CD4-positive, alpha-beta T cell treated with Interleukin-4 for 4 hours (primary cell): ENCODE measurements at regions not wholly inside any gene's neighbourhood (a gene's known extent, or its start where the extent isn't known, plus 50 kb on each side); places are given as distances from the start of the nearest gene placed in this dataset.
"Not testable (repeated sequence)": the region's sequence is repeated elsewhere in the genome, so short reads cannot be mapped to it uniquely, and the experiment has no call there.

ENCODE experiments used
- DNase-seq: peaks from one replicate; pipeline ENCODE4 v3.0.0-alpha.2; 2020

- no peak for DNase-seq
Measured at GRCh38 chr4:141290771-141291170, 70.1 kb downstream of the ZNF330 start.

DNA sequence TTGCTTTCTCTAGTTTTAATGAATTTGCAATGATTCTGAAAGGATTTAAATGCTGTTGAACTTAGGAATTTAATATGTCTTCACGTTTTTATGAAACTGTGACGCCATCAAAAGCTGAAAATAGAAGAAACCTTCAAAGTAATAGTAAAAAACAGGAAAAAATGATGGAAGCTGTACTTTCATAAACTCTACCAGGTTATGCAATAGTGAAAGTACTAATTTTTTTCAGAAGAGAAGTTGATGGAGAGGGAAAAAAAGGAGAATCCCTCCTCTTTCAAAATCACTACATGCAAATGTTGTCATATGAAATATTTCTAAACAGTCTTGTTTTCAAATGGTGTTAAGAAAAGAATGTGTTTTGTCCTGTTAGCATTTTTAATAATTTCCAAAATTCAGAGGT lies 73.6 kb downstream of the ZNF330 start:
- no peak for DNase-seq

DNA sequence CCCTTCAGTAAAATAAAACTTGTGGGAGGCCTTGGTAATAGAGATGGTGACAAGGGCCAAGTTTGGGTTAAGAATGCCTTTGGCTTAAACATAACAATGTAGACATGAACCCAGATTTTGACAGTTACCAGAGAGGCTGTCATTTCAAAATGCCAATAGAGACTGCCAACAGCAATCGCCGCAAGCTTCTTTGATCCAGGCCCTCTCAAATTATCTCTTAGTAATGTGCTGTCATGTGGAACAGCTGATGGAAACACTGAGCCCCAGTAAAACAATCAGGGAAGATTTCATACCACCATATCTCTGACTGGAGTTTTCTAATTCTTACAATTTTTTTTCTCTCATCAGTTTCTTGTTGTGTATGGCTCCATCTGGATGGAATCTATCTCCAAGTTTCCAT lies 80.5 kb downstream of the ZNF330 start:
- DNase-seq = no peak

DNA sequence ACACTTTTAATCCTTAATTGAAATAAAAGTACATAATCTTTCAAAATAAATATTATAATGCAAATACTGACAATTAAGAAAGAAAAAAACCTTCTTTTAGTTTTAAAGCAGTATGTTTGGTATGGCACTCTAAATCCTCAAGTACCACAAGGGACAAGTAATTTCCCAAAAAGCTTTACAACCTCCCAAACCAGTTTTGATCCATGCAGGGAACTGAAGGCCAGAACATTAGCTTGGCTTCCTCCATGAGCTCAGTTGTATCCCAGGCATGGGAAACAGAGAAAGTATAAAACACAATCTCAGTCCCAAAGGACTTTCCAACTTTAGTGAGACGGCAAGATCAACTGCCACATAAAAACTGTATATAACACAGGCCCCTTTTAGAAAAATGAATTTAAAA lies 82.2 kb downstream of the ZNF330 start:
- no peak for DNase-seq

DNA sequence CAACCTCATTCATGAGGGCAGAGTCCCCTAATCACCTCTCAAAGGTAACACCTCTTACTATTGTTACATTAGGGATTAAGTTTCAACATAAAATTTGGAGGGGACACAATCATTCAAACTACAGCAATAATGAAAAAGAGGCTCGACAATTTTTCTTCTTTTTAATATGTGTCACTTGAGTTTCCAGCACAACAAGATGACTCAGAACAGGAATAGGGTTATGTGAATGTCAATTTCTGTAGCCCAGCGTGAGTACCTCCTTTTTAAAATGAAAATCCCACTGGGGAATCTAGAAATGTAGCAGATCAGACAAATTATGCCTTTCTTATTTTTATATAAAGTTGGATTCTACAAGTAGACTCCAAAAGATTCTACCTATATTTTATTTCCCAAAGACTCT lies 83.7 kb downstream of the ZNF330 start:
- no peak for DNase-seq

DNA sequence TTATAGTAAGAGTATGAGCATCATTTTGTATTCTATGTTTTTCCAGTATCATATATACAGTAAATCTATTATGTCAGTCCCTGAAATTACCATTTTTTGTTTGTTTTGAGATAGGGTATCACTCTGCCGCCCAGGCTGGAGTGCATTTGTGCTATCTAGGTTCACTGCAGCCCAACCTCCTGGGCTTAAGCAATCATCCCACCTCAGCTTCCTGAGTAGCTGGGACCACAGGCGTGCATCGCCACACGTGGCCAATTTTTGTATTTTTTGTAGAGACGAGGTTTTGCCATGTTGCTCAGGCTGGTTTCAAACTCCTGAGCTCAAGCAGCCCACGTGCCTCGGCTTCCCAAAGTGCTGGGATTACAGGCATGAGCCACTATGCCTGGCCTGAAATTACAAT lies 85.6 kb downstream of the ZNF330 start:
- no peak for DNase-seq

DNA sequence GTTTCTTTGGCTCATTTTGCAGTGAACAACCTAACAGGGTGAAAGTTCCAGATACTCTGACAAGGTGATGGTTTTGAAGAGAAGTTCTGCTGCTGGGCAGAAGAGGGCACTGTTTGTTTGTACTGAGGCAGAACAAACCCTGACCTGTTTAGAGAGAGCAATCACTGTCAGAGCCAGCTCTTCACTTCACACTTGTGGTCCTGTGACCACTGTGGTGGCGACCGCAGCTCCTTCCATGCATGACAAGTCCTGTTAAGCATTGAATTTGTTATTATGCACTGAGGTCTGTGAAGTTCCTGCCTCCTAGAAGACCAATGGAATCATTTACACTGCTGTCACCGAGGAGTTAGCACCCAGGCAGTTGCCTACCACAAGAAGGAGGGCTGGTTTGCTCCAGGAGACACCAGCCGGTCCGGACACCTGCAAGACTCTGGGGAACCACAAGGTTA lies 86.6 kb downstream of the ZNF330 start:
- peak; percentile 64 for DNase-seq

GRCh38 chr4:141309874-141310273 lies 89.2 kb downstream of the ZNF330 start:
- DNase-seq = no peak

- DNase-seq = no peak
Measured at GRCh38 chr4:141311246-141312204, 90.8 kb downstream of the ZNF330 start.

DNA sequence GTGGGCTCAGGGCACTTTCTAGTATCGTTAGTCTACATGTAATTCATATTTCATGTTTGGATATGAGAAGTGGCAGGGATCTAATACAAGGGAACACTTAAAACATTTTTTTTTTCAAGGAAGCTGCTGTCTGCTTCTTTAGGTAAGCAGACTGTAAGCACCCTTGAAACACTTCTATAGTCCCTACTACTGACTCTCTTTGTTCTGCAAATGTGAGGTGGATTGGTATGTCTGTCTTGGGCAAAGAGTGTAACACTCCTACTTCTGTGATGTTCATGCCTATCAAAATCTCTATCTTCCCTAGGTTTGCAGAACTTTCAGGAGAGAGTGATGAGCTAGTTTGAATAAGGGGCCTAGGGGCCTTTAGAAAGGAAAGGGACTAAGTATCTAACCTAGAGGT lies 93.9 kb downstream of the ZNF330 start:
- no peak for DNase-seq

GRCh38 chr4:141328560-141329173 lies 108.0 kb downstream of the ZNF330 start:
- no peak for DNase-seq

DNA sequence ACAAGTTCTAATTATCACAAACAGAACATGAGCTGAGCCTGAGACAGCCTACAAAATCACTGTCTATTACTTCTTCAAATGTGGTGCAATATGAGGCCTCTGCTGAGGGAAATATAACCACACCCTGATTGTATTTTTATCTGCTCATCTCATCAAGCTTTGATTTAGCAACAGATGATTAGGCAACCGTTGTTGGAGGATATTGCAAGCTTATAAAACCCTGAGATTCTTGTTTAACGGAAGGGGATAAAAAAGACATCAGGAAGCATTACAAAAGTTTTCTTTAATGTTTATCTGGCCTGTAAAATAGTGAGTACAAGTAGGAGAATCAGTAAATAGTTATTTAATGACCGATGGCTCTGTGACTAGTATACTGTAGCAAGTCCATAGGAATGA lies 108.5 kb downstream of the ZNF330 start:
- DNase-seq = peak; percentile 19

- DNase-seq = no peak
Measured at GRCh38 chr4:141330616-141331015, 109.9 kb downstream of the ZNF330 start.

DNA sequence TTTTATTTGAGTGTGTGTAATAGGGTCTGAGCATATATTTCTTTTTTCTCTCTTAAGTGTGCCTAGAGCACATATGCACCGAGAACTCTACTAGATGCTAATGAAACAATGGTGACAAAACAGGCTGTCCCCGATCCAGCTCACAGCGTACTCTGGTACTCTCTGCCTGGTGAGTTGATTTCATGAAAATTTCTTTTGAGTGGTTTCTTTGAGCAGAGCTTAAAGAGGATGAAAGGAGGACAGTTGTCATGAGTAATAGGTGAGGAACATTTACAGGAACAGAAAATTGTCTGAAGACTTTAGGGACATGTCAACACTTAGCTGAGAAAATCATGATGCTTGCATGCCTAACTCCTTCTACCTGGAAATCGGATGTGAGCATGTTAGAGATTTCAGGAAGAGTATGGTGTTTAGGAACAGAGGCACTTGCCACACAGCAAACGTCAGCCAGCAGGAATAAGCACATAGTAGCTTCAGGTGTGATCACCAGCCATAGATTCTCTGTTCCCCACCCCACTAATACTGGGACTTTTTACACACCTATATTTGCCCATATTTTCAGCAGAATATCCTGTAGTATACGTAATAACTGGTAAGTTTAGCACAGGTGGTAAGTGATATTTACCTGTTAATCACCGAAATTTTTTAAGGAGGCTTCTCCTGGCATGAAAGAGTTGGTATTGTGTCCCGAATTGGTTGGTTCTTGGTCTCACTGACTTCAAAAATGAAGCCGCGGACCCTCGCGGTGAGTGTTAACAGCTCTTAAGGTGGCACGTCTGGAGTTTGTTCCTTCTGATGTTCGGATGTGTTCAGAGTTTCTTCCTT lies 111.1 kb downstream of the ZNF330 start:
- no peak for DNase-seq

- peak; percentile 0 for DNase-seq
Measured at GRCh38 chr4:141332359-141333181, 111.9 kb downstream of the ZNF330 start.

GRCh38 chr4:141333456-141334230 lies 112.9 kb downstream of the ZNF330 start:
- not testable (repeated sequence) for DNase-seq

DNA sequence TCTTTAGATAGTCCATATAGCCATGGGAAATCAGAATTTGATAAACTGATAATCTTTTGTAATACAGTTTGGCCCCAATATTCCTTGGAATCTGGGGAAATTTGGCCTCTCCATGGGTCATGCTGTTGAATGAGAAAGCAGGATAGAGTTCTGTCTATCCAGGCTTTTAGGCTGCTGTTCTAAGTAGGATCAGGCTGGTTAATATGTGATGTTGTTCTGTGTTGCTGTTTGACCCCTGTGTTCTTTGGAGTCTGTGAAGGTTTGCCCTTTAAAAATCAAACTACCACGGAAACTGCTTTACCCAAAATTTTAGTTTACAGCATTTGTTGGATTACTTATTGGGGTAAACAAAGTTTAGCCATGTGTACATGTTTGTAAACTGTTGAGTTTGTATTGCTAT lies 114.5 kb downstream of the ZNF330 start:
- DNase-seq = no peak

- DNase-seq = no peak
Measured at GRCh38 chr4:141338238-141338637, 117.5 kb downstream of the ZNF330 start.

DNA sequence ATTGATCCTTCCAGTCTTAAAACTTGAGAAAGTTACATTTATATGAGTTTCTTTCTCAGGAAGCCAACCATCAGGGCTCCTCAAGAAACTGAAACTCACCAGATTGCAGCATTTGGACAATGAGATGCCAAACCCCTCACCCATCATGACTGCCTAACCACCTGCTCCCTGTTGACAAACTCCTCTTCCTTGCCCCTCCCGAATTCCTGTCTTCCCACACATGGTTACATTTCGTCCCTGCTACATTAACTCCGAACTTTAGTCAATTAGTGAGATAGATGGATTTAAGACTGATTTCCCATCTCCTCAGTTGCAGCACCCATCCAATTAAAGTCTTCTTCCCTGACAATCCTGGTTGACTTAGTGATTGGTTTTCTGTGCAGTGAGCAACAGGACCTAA lies 118.7 kb downstream of the ZNF330 start:
- no peak for DNase-seq

- no peak for DNase-seq
Measured at GRCh38 chr4:141339966-141340365, 119.3 kb downstream of the ZNF330 start.

DNA sequence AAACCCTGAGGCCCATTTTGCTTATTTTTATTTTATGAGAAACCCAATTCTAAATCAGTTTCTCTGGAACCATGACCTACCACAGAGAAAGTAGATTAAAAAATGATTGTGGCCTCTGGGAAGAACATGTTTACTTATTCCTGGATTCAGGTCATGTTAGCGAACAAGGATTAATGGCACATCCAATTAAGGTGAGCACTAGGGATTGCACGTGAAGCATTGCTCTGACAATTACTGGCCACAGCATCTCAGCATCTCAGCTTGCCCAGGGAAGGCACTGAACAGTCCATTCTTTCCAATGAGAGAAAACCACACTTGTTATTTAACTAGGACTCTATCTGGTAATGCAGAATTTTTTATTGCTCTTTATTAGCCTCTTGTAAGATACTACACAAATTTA lies 119.8 kb downstream of the ZNF330 start:
- DNase-seq = no peak

- no peak for DNase-seq
Measured at GRCh38 chr4:141346144-141346543, 125.4 kb downstream of the ZNF330 start.
